H1 (cell line): ENCODE measurements at regions not wholly inside any gene's neighbourhood (a gene's known extent, or its start where the extent isn't known, plus 50 kb on each side); places are given as distances from the start of the nearest gene placed in this dataset.

Experiments used
- ATF2 ChIP-seq: IDR thresholded peaks from 2 replicates; pipeline ENCODE4 v1.6.1; 2012; ENCODE audit warnings: low read length, inconsistent platforms
- CHD7 ChIP-seq: fragments of 300-600 bp; sonication (generic); IDR thresholded peaks from 2 replicates; pipeline ENCODE4 v1.7.1; 2012; ENCODE audit warnings: low read length, moderate library complexity, mild to moderate bottlenecking, inconsistent platforms; ENCODE audit not compliant: insufficient replicate concordance
- JUN ChIP-seq: IDR thresholded peaks from 2 replicates; pipeline ENCODE4 v1.6.1; 2011; ENCODE audit warnings: low read depth, mild to moderate bottlenecking, improper control_type of control experiment, low read length
- JUND ChIP-seq: IDR thresholded peaks from 2 replicates; pipeline ENCODE4 v1.6.1; 2011; ENCODE audit warnings: mild to moderate bottlenecking, improper control_type of control experiment, low read length
- POU5F1 ChIP-seq: IDR thresholded peaks from 2 replicates; pipeline ENCODE4 v1.6.1; 2011; ENCODE audit warnings: low read depth, mild to moderate bottlenecking, low read length, moderate library complexity
- TAF1 ChIP-seq: IDR thresholded peaks from 2 replicates; pipeline ENCODE4 v1.6.1; 2011; ENCODE audit warnings: mild to moderate bottlenecking, low read depth, low read length
- ZNF274 ChIP-seq: IDR thresholded peaks from 2 replicates; pipeline ENCODE4 v1.7.0; 2012; ENCODE audit warnings: low read length, borderline replicate concordance; ENCODE audit errors: extremely low read depth

GRCh38 chr5:91514400-91514799 is 131.3 kb upstream of the ARRDC3 start (continued):
- TF ChIP-seq CHD7, result no peak
- no peak for TF ChIP-seq POU5F1
- no peak for TF ChIP-seq JUN
- no peak for TF ChIP-seq JUND
- TF ChIP-seq ATF2, result no peak
- TF ChIP-seq ZNF274, result no peak
- no peak for TF ChIP-seq TAF1
